Stomach (tissue), 8 donors: ENCODE measurements at regions not wholly inside any gene's neighbourhood (a gene's known extent, or its start where the extent isn't known, plus 50 kb on each side); places are given as distances from the start of the nearest gene placed in this dataset.
A peak's percentile ranks its signal among the peaks of the same experiment; 100 is the strongest.

ENCODE experiments used
- DNase-seq, 2 donors: peaks; one replicate each; pipeline versions ENCODE4 v3.0.0 to v3.0.0-alpha.2; 2013 to 2019
- H3K27ac ChIP-seq, 5 donors: fragments of 200-600 bp in 4 of 5; sonication (generic) in 4 of 5; one replicate each; pipeline ENCODE4 v1.5.1; 2013 to 2019; ENCODE audit warnings: mild to moderate bottlenecking in 1 of 5, moderate library complexity in 1 of 5
- H3K27me3 ChIP-seq, 3 donors: fragments of 200-600 bp; sonication (generic); one replicate each; pipeline ENCODE4 v1.5.1; 2017 to 2019; ENCODE audit warnings: mixed run types in 1 of 3
- H3K36me3 ChIP-seq, 4 donors: fragments of 200-600 bp; sonication (generic); 1 replicate in 3 of 4; 2 replicates in 1 of 4; pipeline ENCODE4 v1.5.1; 2016 to 2019
- H3K4me1 ChIP-seq, 4 donors: fragments of 200-600 bp; sonication (generic); one replicate each; pipeline ENCODE4 v1.5.1; 2016 to 2019
- H3K4me3 ChIP-seq, 4 donors: fragments of 200-600 bp; sonication (generic) in 3 of 4; one replicate each; pipeline ENCODE4 v1.5.1; 2016 to 2019; ENCODE audit warnings: mild to moderate bottlenecking in 1 of 4
- H3K9me3 ChIP-seq, 4 donors: fragments of 200-600 bp; sonication (generic); one replicate each; pipeline ENCODE4 v1.5.1; 2016 to 2019
- CTCF ChIP-seq, 7 experiments: fragments of 450-650 bp in 4 of 7; fragments of 200-600 bp in 3 of 7; sonication (generic) in 3 of 7; IDR thresholded peaks; one replicate each; pipeline ENCODE4 v1.5.1; 2016 to 2019; ENCODE audit warnings: antibody characterized with exemption in 7 of 7, control low read depth in 2 of 7, mild to moderate bottlenecking in 1 of 7
- EP300 ChIP-seq: sonication (generic); formaldehyde crosslinking; IDR thresholded peaks from one replicate; pipeline ENCODE4 v1.6.1; 2017; ENCODE audit warnings: antibody characterized with exemption
- POLR2A ChIP-seq, 4 donors: fragments of 450-650 bp; IDR thresholded peaks; one replicate each; pipeline ENCODE4 v1.6.1; 2016; ENCODE audit warnings: antibody characterized with exemption in 4 of 4, control low read depth in 2 of 4, mild to moderate bottlenecking in 1 of 4, moderate library complexity in 1 of 4
- POLR2AphosphoS5 ChIP-seq, 3 donors: sonication (generic); formaldehyde crosslinking; IDR thresholded peaks; one replicate each; pipeline ENCODE4 v1.6.1; 2016; ENCODE audit warnings: antibody characterized with exemption in 3 of 3
- WGBS, 5 donors: extraction: QIAGEN DNeasy Blood & Tissue Kit in 3 of 5; methylation state at CpG; one replicate each; pipeline versions ENCODE4 v1.1.5 to v1.1.7; 2013 to 2018; 5-methylcytosine and 5-hydroxymethylcytosine counted together
- intact Hi-C: fragments of 100-400 bp; cut with DNase I; formaldehyde crosslinking; loops from one replicate; pipeline ENCODE4 v1.15.1; 2023; ENCODE audit warnings: low total_unique reads
- donor health status: healthy with polysubstance abuse.
- donor health status: Bipolar disorder and iron deficiency.
- donor health status: healthy.

GRCh38 chr14:32014498-32014897 is 62.6 kb upstream of the ARHGAP5 start:
- no peak for DNase-seq
- TF ChIP-seq CTCF (IDR thresholded peaks at IDR 0.05) (no peak), EP300 (no peak), POLR2A (IDR thresholded peaks at IDR 0.05) (no peak), POLR2AphosphoS5 (IDR thresholded peaks at IDR 0.05) (no peak)
- Histone ChIP-seq H3K4me1 (peaks cover 0 to 12% (median 0%) of the 10 kb centered on the region in 4 donors), H3K27ac (no peak overlapping the region), H3K27me3 (no peaks in the 10 kb centered on the region), H3K4me3 (no peak overlapping the region), H3K9me3 (no peaks in the 10 kb centered on the region), H3K36me3 (no peaks in the 10 kb centered on the region)
- 68 to 88% (median 75%) methylated on average over 4 of the region's 4 CpGs for WGBS, 5 donors
- intact Hi-C loops, result no loop called here

- Histone ChIP-seq H3K27ac (no peak overlapping the region), H3K9me3 (no peaks in the 10 kb centered on the region), H3K4me1 (peaks cover 0 to 13% (median 0%) of the 10 kb centered on the region in 4 donors), H3K36me3 (no peaks in the 10 kb centered on the region), H3K4me3 (no peak overlapping the region), H3K27me3 (no peaks in the 10 kb centered on the region)
- intact Hi-C loops, result no loop called here
- WGBS, 5 donors, result 86 to 96% (median 92%) methylated on average over 4 of the region's 4 CpGs
- TF ChIP-seq POLR2AphosphoS5 (IDR thresholded peaks at IDR 0.05) (no peak), EP300 (no peak), POLR2A (IDR thresholded peaks at IDR 0.05) (no peak), CTCF (IDR thresholded peaks at IDR 0.05) (no peak)
- no peak for DNase-seq
These were observed 61.9 kb upstream of the ARHGAP5 start for GRCh38 chr14:32015166-32015565.

- no peaks in the 10 kb centered on the region for H3K36me3 ChIP-seq
- H3K4me3 ChIP-seq, result no peak overlapping the region
- no peaks in the 10 kb centered on the region for H3K27me3 ChIP-seq
- H3K27ac ChIP-seq, result no peak overlapping the region
- DNase-seq, result no peak
- no peaks in the 10 kb centered on the region for H3K9me3 ChIP-seq
- TF ChIP-seq POLR2A (IDR thresholded peaks at IDR 0.05) (no peak), EP300 (no peak), POLR2AphosphoS5 (IDR thresholded peaks at IDR 0.05) (no peak), CTCF (IDR thresholded peaks at IDR 0.05) (no peak)
- intact Hi-C loops, result no loop called here
- H3K4me1 ChIP-seq, result peaks cover 0 to 14% (median 0%) of the 10 kb centered on the region in 4 donors
These were observed 59.5 kb upstream of the ARHGAP5 start for GRCh38 chr14:32017587-32017986.

GRCh38 chr14:32018391-32019092 is 58.6 kb upstream of the ARHGAP5 start:
- no peaks in the 10 kb centered on the region for H3K27me3 ChIP-seq
- intact Hi-C loops, result no loop called here
- H3K27ac ChIP-seq, result peak overlapping the region in 1 of 5 donors; percentile 58
- no peaks in the 10 kb centered on the region for H3K9me3 ChIP-seq
- H3K4me3 ChIP-seq, result no peak overlapping the region
- WGBS, 5 donors, result 46 to 60% (median 54%) methylated on average over 3 of the region's 3 CpGs
- DNase-seq, result no peak
- peaks cover 0 to 19% (median 0%) of the 10 kb centered on the region in 4 donors for H3K4me1 ChIP-seq
- TF ChIP-seq EP300 (no peak), CTCF (IDR thresholded peaks at IDR 0.05) (no peak), POLR2A (IDR thresholded peaks at IDR 0.05) (no peak), POLR2AphosphoS5 (IDR thresholded peaks at IDR 0.05) (no peak)
- no peaks in the 10 kb centered on the region for H3K36me3 ChIP-seq
